GM21825 (cell line): ENCODE measurements at regions not wholly inside any gene's neighbourhood (a gene's known extent, or its start where the extent isn't known, plus 50 kb on each side); places are given as distances from the start of the nearest gene placed in this dataset.
"Not testable (repeated sequence)": the region's sequence is repeated elsewhere in the genome, so short reads cannot be mapped to it uniquely, and the experiment has no call there.

ENCODE experiments used
- ATAC-seq: cut with Tn5 transposase; IDR thresholded peaks from one replicate; pipeline ENCODE4 v1.9.1; 2021; ENCODE audit warnings: mild to moderate bottlenecking, moderate library complexity; ENCODE audit not compliant: unreplicated experiment

GRCh38 chr2:22020091-22020742 lies 896.4 kb downstream of the TDRD15 start:
- no peak for ATAC-seq

GRCh38 chr2:22027345-22028005 lies 903.7 kb downstream of the TDRD15 start:
- ATAC-seq = no peak

GRCh38 chr2:22035361-22035830 lies 911.6 kb downstream of the TDRD15 start:
- ATAC-seq = no peak

GRCh38 chr2:22037274-22037673 lies 913.5 kb downstream of the TDRD15 start:
- no peak for ATAC-seq

GRCh38 chr2:22043784-22044183 lies 920.0 kb downstream of the TDRD15 start:
- ATAC-seq = no peak

- ATAC-seq = no peak
Observed at GRCh38 chr2:22055784-22056620, 932.2 kb downstream of the TDRD15 start.

- ATAC-seq = no peak
Observed at GRCh38 chr2:22056621-22057132, 932.9 kb downstream of the TDRD15 start.

- no peak for ATAC-seq
Observed at GRCh38 chr2:22062679-22063078, 938.9 kb downstream of the TDRD15 start.

GRCh38 chr2:22076454-22076853 lies 952.7 kb downstream of the TDRD15 start:
- no peak for ATAC-seq

GRCh38 chr2:22078701-22079100 lies 954.9 kb downstream of the TDRD15 start:
- ATAC-seq = no peak

- ATAC-seq = no peak
Observed at GRCh38 chr2:22079583-22079982, 955.8 kb downstream of the TDRD15 start.

GRCh38 chr2:22086726-22087125 lies 963.0 kb downstream of the TDRD15 start:
- ATAC-seq = no peak

- not testable (repeated sequence) for ATAC-seq
Observed at GRCh38 chr2:22103617-22104016, 979.8 kb downstream of the TDRD15 start.

- no peak for ATAC-seq
Observed at GRCh38 chr2:22110244-22110651, 986.5 kb downstream of the TDRD15 start.

GRCh38 chr2:22124003-22124402 lies 1000.2 kb downstream of the TDRD15 start:
- ATAC-seq = no peak

- ATAC-seq = no peak
Observed at GRCh38 chr2:22126106-22126505, 1002.3 kb downstream of the TDRD15 start.

- ATAC-seq = no peak
Observed at GRCh38 chr2:22126978-22127377, 1003.2 kb downstream of the TDRD15 start.

GRCh38 chr2:22134421-22134820 lies 1010.7 kb downstream of the TDRD15 start:
- no peak for ATAC-seq

- no peak for ATAC-seq
Observed at GRCh38 chr2:22136446-22136845, 1012.7 kb downstream of the TDRD15 start.

- no peak for ATAC-seq
Observed at GRCh38 chr2:22143840-22144239, 1020.1 kb downstream of the TDRD15 start.

- ATAC-seq = no peak
Observed at GRCh38 chr2:22153931-22154613, 1030.3 kb downstream of the TDRD15 start.
